ENCODE measurements at regions not wholly inside any gene's neighbourhood (a gene's known extent, or its start where the extent isn't known, plus 50 kb on each side); places are given as distances from the start of the nearest gene placed in this dataset.

- Mint-ChIP-seq H3K36me3 (ENCODE audit: insufficient read depth) (no peaks in the 10 kb centered on the region), H3K4me3 (no peak overlapping the region), H3K4me1 (ENCODE audit: low read depth) (no peaks in the 10 kb centered on the region), H3K9me3 (no peaks in the 10 kb centered on the region), H3K27me3 (ENCODE audit: low read depth) (peaks cover 10% of the 10 kb centered on the region)
- ATAC-seq (no peak), DNase-seq (no peak)
Observed at GRCh38 chr10:113336549-113337130, 216.2 kb upstream of the HABP2 start.

DNA sequence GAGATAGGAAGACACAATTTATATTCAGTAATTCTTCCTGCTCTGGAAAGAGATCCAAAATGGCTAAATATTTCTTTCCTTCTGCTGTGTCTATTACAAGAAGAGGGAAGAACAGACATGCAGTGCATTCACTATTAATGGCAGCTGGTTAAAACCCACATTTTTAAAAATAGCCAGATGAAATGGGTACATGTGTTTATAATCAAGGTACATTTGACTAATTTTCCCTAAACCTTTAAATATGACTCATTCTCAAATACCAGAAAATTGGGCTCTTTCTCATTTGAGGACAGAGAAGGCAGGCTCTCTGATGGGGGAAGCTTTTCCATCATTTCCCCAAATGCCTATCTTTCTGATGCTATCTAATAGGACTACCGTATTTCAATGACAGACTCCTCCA lies 215.7 kb upstream of the HABP2 start:
- Mint-ChIP-seq H3K4me3 (no peak overlapping the region), H3K27me3 (ENCODE audit: low read depth) (peaks cover 5% of the 10 kb centered on the region), H3K36me3 (ENCODE audit: insufficient read depth) (no peaks in the 10 kb centered on the region), H3K4me1 (ENCODE audit: low read depth) (no peaks in the 10 kb centered on the region), H3K9me3 (no peaks in the 10 kb centered on the region)
- ATAC-seq (no peak), DNase-seq (no peak)

GRCh38 chr10:113339121-113339520 lies 213.7 kb upstream of the HABP2 start:
- Mint-ChIP-seq H3K4me1 (ENCODE audit: low read depth) (no peaks in the 10 kb centered on the region), H3K27me3 (ENCODE audit: low read depth) (peaks cover 3% of the 10 kb centered on the region), H3K4me3 (no peak overlapping the region), H3K9me3 (no peaks in the 10 kb centered on the region), H3K36me3 (ENCODE audit: insufficient read depth) (no peaks in the 10 kb centered on the region)
- ATAC-seq (no peak), DNase-seq (no peak)

DNA sequence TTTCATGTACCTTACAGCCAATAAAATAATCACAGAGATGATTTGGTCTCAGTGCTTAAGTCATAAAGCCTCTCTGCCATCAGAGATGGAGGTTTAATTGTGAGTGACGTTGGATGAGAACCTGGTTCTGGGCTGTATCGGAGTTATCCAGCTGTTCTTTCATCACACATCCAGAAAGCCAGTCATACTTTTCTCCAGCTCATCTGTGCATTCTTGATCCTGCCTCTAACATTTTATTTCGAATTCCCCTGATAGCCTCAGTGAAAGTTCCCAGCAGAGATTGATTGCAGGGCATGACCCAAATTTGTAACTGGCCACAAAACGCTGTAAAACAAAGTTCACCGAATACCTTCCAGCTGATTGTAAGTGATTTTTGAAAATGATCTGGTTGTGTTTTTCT lies 212.6 kb upstream of the HABP2 start:
- no peaks in the 10 kb centered on the region for H3K9me3 Mint-ChIP-seq
- peaks cover 2% of the 10 kb centered on the region for H3K27me3 Mint-ChIP-seq (ENCODE audit: low read depth)
- DNase-seq (no peak), ATAC-seq (no peak)
- no peaks in the 10 kb centered on the region for H3K4me1 Mint-ChIP-seq (ENCODE audit: low read depth)
- H3K4me3 Mint-ChIP-seq, result no peak overlapping the region
- H3K36me3 Mint-ChIP-seq (ENCODE audit: insufficient read depth), result no peaks in the 10 kb centered on the region

GRCh38 chr10:113341138-113341537 lies 211.7 kb upstream of the HABP2 start:
- no peak for DNase-seq
- Mint-ChIP-seq H3K9me3 (no peaks in the 10 kb centered on the region), H3K36me3 (ENCODE audit: insufficient read depth) (no peaks in the 10 kb centered on the region), H3K27me3 (ENCODE audit: low read depth) (peaks cover 2% of the 10 kb centered on the region), H3K4me3 (no peak overlapping the region), H3K4me1 (ENCODE audit: low read depth) (no peaks in the 10 kb centered on the region)
- no peak for ATAC-seq

DNA sequence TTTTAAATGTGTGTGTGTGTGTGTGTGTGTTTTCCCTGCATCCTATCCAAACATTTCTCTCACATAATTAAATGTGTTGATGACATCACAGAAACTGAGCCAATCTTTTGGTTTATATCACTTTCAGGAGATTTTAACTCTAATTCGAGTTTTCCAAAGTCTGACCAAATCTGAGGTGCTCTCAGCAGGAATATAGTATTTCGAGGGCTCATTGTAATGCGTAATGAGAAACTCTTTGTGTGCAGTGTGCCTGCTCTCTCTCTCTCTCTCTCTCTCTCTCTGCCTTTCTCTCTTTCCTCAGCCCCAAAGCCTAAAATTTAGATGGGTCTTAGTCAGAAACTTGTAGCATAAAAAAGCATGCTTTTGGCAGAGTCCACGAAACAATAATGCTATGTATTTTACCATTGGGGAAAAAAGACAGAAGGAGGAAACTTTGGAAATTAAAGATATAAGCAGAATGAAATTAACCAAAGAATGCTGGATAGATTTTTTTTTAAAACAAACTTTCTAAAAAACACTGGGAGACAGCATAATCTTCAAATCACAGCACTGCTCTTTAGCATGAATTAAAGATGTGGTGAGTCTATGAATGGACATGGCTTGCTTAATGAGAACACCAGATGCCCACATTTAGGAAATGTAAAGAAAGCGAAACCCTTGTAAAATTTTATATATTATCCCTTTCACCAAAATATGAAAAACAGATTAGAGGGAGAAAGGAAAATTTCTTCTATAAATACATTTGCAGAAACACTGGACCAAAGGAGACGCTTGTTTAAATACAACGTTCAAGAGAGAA lies 206.8 kb upstream of the HABP2 start:
- ATAC-seq, result no peak
- Mint-ChIP-seq H3K9me3 (no peaks in the 10 kb centered on the region), H3K36me3 (ENCODE audit: insufficient read depth) (no peaks in the 10 kb centered on the region), H3K4me1 (ENCODE audit: low read depth) (no peaks in the 10 kb centered on the region), H3K27me3 (ENCODE audit: low read depth) (peaks cover 4% of the 10 kb centered on the region), H3K4me3 (no peak overlapping the region)
- no peak for DNase-seq

DNA sequence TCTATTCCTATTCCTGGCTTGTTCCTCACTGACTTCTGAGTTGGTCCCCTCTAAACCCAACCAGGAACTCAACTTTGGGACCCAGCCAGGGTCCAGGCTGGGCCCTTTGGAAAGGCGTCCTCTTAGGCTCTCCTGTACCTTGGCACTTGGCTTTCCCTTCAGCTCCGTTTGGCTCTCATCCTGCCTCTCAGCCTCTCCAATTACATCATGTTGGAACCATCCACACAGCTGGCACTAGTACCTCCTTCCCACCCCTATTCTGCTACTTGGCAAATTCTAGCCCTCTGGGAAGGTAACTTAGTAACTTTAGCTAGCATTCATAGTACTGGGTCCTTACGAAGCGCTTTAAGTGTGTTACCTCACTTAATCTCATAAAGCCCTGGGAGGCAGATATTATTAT lies 205.3 kb upstream of the HABP2 start:
- no peaks in the 10 kb centered on the region for H3K4me1 Mint-ChIP-seq (ENCODE audit: low read depth)
- H3K27me3 Mint-ChIP-seq (ENCODE audit: low read depth), result peaks cover 4% of the 10 kb centered on the region
- ATAC-seq (no peak), DNase-seq (no peak)
- H3K36me3 Mint-ChIP-seq (ENCODE audit: insufficient read depth), result no peaks in the 10 kb centered on the region
- no peak overlapping the region for H3K4me3 Mint-ChIP-seq
- no peaks in the 10 kb centered on the region for H3K9me3 Mint-ChIP-seq

DNA sequence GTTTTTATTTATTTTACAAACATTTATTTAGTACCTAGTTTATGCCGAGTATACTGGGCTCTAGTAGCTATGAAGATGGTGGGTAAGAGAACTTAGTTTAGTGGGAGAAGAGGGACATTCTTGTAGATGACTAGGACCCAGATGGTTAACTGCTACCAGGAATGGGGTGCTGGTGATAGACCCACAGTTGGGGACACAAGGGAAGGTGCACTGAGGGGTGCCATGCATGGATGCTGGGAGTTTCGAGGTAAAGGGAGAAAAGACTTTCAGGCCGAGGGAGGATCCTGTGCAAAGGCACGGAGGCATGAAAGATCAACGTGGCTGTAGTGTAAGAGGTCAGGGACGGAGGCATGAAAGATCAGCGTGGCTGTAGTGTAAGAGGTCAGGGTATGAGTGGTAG lies 204.2 kb upstream of the HABP2 start:
- Mint-ChIP-seq H3K27me3 (ENCODE audit: low read depth) (peaks cover 4% of the 10 kb centered on the region), H3K36me3 (ENCODE audit: insufficient read depth) (no peaks in the 10 kb centered on the region), H3K4me1 (ENCODE audit: low read depth) (no peaks in the 10 kb centered on the region), H3K4me3 (no peak overlapping the region), H3K9me3 (no peaks in the 10 kb centered on the region)
- DNase-seq, result no peak
- ATAC-seq, result no peak

DNA sequence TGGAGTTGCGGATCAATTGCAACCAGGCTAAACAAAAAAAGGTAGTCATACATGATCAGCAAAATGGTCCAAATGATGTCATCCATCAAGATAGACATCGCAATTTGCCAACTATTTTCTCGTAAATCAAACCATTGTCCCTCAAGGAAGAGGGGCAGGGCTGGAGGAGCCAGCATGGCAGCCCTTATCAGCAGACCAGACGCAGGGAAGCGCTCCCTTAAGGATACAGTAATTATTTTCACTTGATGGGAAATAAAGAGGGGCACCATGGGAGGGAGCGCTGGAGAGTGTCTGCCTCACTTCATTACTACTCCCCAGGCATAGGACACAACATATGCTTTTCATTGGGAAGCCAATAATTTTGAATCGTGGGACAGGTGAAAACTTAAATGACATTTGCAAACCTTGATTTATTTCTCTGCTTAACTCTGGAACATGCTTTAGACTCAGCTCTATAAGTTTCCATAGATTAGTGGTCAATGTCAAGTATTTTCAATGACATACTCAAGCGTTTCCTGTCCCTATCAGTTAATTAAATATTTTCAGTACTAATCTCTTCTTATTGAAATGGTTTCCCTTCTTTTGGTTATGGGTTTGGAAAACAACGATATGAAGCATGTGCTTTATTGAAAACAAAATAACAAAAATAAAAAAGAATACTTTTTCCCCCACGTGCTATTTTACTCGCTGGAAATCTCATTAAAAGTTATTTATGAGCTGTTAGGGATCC lies 202.4 kb upstream of the HABP2 start:
- Mint-ChIP-seq H3K36me3 (ENCODE audit: insufficient read depth) (no peaks in the 10 kb centered on the region), H3K27me3 (ENCODE audit: low read depth) (peaks cover 4% of the 10 kb centered on the region), H3K4me3 (no peak overlapping the region), H3K4me1 (ENCODE audit: low read depth) (no peaks in the 10 kb centered on the region), H3K9me3 (no peaks in the 10 kb centered on the region)
- ATAC-seq, result no peak
- no peak for DNase-seq

DNA sequence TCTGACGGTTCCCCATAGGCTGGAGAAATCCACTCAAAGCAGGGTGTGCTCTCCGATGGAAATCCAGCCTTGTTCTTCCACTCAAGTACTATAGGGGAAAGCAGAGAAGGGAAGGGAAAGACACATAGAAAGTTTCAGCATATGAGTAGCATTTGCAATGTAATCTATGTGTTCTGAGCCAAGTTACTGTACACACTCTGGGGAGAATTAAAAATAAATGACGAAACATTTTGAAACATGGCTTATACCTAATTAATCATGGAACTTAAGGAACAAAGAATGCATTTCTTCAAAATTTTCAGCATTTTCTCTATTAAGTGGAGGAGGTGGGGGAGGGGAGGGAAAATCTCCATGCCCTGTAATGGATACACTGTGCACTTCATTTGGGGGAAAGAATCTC lies 198.1 kb upstream of the HABP2 start:
- DNase-seq (no peak), ATAC-seq (no peak)
- Mint-ChIP-seq H3K27me3 (ENCODE audit: low read depth) (no peaks in the 10 kb centered on the region), H3K4me1 (ENCODE audit: low read depth) (no peaks in the 10 kb centered on the region), H3K9me3 (no peaks in the 10 kb centered on the region), H3K4me3 (no peak overlapping the region), H3K36me3 (ENCODE audit: insufficient read depth) (no peaks in the 10 kb centered on the region)

DNA sequence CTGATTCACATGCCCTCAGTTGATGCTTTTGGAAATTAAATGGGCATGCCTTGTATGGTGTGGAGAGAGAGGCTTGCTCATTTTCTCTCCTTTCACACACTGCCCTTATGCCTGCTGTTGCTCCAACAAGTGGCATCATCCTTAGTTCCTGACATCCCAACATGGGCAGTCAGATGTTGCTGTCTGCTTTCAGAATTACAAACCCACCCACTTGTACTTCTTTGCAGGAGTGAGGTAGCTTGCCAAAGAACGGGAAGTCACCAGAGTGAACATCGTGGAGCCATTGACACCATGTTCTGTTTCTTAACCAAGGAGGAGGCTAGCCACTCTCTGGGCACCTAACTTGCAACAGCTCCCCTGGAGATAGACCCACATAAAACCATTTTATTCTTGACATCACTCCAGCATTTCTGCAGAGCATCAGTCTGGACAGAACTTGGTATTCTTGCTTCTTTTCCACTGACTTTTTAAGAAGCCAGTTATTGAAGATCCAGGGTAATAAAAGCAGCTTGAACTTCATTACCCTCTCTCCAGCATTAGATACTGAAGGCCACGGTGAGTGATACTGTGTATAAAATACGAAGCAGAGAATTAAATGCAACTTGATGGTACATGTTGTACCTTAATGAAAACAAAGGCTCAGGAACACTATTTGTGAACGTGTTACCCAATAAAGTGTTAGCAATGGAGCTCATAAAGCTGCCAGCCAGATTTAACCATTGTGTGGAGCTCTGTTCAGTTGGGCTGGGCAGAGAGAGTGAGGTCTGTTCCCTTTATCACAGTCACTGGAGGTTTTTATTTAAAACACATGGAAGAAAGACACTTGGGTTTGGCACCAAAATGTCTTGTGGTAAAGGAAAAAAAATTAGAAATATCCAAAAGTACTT lies 195.8 kb upstream of the HABP2 start:
- H3K4me3 Mint-ChIP-seq, result no peak overlapping the region
- DNase-seq (no peak), ATAC-seq (no peak)
- no peaks in the 10 kb centered on the region for H3K36me3 Mint-ChIP-seq (ENCODE audit: insufficient read depth)
- no peaks in the 10 kb centered on the region for H3K4me1 Mint-ChIP-seq (ENCODE audit: low read depth)
- no peaks in the 10 kb centered on the region for H3K27me3 Mint-ChIP-seq (ENCODE audit: low read depth)
- H3K9me3 Mint-ChIP-seq, result no peaks in the 10 kb centered on the region

GRCh38 chr10:113357681-113358300 lies 195.1 kb upstream of the HABP2 start:
- Mint-ChIP-seq H3K4me3 (no peak overlapping the region), H3K9me3 (no peaks in the 10 kb centered on the region), H3K36me3 (ENCODE audit: insufficient read depth) (no peaks in the 10 kb centered on the region), H3K27me3 (ENCODE audit: low read depth) (no peaks in the 10 kb centered on the region), H3K4me1 (ENCODE audit: low read depth) (peaks cover 4% of the 10 kb centered on the region)
- ATAC-seq (no peak), DNase-seq (no peak)

- Mint-ChIP-seq H3K4me3 (no peak overlapping the region), H3K9me3 (no peaks in the 10 kb centered on the region), H3K36me3 (ENCODE audit: insufficient read depth) (no peaks in the 10 kb centered on the region), H3K4me1 (ENCODE audit: low read depth) (peaks cover 4% of the 10 kb centered on the region), H3K27me3 (ENCODE audit: low read depth) (no peaks in the 10 kb centered on the region)
- ATAC-seq (no peak), DNase-seq (no peak)
Observed at GRCh38 chr10:113359655-113360054, 193.2 kb upstream of the HABP2 start.

DNA sequence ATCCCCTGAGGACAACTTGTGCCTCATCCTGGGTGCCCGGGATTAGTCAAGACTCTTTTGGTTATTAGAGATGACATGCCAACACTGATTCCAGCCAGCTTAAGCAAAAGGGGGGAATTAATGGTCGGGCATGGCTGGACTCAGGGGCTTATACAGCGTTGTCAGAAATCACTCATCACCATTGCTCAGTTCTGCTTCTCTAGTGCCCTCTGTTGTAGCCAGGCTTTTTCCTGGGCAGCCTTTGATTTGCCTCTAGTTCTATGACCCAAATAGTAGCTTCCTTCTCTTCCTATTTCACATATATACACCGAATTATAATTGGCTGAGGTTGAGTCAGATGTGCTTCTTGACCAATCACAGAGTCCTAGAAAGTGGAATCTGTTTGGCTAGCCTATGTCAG lies 192.0 kb upstream of the HABP2 start:
- Mint-ChIP-seq H3K9me3 (no peaks in the 10 kb centered on the region), H3K4me3 (no peak overlapping the region), H3K27me3 (ENCODE audit: low read depth) (no peaks in the 10 kb centered on the region), H3K36me3 (ENCODE audit: insufficient read depth) (no peaks in the 10 kb centered on the region), H3K4me1 (ENCODE audit: low read depth) (peaks cover 4% of the 10 kb centered on the region)
- ATAC-seq (no peak), DNase-seq (no peak)

All from activated T-cell treated with anti-CD3 and anti-CD28 coated beads, Interleukin-2, amount 50 U/mL, for 4 hours (primary cell).